HL-60 (cell line): ENCODE measurements at regions not wholly inside any gene's neighbourhood (a gene's known extent, or its start where the extent isn't known, plus 50 kb on each side); places are given as distances from the start of the nearest gene placed in this dataset.

Experiments used
- DNase-seq, 2 experiments: peaks; one replicate each; pipeline ENCODE4 v3.0.0-alpha.2; 2010 to 2020; ENCODE audit warnings: low read depth in 1 of 2, low spot score in 1 of 2
- H3K27ac ChIP-seq: fragments of 250-450 bp; sonication (Bioruptor Pico); replicated peaks from 2 replicates; pipeline ENCODE4 v1.5.1; 2020; ENCODE audit warnings: mild to moderate bottlenecking, moderate library complexity
- H3K27me3 ChIP-seq: fragments of 250-450 bp; sonication (Bioruptor Pico); 2 replicates; pipeline ENCODE4 v1.5.1; 2021; ENCODE audit warnings: mild to moderate bottlenecking, moderate library complexity; ENCODE audit not compliant: insufficient read depth, poor library complexity, severe bottlenecking
- H3K4me3 ChIP-seq: replicated peaks from 2 replicates; pipeline ENCODE4 v1.5.1; 2011; ENCODE audit warnings: mild to moderate bottlenecking, control low read depth, low read length; ENCODE audit not compliant: insufficient read depth
- GABPA ChIP-seq: IDR thresholded peaks from 2 replicates; pipeline ENCODE4 v1.6.1; 2012; ENCODE audit warnings: low read depth
- POLR2AphosphoS5 ChIP-seq: IDR thresholded peaks from 2 replicates; pipeline ENCODE4 v1.6.1; 2012; ENCODE audit warnings: low read depth
- SPI1 ChIP-seq: IDR thresholded peaks from 2 replicates; pipeline ENCODE4 v1.6.1; 2012; ENCODE audit warnings: low read depth, mild to moderate bottlenecking, borderline replicate concordance
- TF ChIP-seq, protein P1 (sequence below): IDR thresholded peaks from one replicate; pipeline ENCODE4 v1.5.1; 2011; ENCODE audit warnings: low read length, control low read depth, inconsistent platforms; ENCODE audit not compliant: insufficient read depth
- TF ChIP-seq, protein P2 (sequence below): IDR thresholded peaks from 2 replicates; pipeline ENCODE4 v1.6.1; 2012; ENCODE audit warnings: low read depth; ENCODE audit not compliant: insufficient replicate concordance

DNA sequence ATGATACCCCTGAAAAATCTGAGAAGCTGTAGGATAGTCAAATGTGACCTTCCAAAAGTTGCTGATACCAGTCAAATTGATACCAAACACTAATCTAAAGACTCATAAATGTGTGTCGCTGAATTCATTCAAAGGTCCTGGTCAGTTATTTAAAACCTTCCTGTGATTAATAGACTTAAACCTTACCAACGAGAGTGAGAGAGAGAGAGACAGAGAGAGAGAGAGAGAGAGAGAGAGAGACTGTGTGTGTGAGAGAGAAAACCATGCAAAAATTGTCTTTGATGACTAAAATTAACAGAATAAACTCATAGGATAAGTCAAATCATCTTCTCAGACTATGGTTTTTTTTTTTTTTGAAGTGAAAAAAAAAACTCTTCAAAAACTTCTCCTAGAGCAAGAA, 370.9 kb upstream of the HS3ST5 start:
- Histone ChIP-seq H3K27ac (no peak overlapping the region), H3K27me3 (no peaks in the 10 kb centered on the region), H3K4me3 (no peak overlapping the region)
- TF ChIP-seq, protein P1, sequence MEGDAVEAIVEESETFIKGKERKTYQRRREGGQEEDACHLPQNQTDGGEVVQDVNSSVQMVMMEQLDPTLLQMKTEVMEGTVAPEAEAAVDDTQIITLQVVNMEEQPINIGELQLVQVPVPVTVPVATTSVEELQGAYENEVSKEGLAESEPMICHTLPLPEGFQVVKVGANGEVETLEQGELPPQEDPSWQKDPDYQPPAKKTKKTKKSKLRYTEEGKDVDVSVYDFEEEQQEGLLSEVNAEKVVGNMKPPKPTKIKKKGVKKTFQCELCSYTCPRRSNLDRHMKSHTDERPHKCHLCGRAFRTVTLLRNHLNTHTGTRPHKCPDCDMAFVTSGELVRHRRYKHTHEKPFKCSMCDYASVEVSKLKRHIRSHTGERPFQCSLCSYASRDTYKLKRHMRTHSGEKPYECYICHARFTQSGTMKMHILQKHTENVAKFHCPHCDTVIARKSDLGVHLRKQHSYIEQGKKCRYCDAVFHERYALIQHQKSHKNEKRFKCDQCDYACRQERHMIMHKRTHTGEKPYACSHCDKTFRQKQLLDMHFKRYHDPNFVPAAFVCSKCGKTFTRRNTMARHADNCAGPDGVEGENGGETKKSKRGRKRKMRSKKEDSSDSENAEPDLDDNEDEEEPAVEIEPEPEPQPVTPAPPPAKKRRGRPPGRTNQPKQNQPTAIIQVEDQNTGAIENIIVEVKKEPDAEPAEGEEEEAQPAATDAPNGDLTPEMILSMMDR, result no peak
- TF ChIP-seq POLR2AphosphoS5 (no peak), GABPA (no peak), SPI1 (no peak)
- TF ChIP-seq, protein P2, sequence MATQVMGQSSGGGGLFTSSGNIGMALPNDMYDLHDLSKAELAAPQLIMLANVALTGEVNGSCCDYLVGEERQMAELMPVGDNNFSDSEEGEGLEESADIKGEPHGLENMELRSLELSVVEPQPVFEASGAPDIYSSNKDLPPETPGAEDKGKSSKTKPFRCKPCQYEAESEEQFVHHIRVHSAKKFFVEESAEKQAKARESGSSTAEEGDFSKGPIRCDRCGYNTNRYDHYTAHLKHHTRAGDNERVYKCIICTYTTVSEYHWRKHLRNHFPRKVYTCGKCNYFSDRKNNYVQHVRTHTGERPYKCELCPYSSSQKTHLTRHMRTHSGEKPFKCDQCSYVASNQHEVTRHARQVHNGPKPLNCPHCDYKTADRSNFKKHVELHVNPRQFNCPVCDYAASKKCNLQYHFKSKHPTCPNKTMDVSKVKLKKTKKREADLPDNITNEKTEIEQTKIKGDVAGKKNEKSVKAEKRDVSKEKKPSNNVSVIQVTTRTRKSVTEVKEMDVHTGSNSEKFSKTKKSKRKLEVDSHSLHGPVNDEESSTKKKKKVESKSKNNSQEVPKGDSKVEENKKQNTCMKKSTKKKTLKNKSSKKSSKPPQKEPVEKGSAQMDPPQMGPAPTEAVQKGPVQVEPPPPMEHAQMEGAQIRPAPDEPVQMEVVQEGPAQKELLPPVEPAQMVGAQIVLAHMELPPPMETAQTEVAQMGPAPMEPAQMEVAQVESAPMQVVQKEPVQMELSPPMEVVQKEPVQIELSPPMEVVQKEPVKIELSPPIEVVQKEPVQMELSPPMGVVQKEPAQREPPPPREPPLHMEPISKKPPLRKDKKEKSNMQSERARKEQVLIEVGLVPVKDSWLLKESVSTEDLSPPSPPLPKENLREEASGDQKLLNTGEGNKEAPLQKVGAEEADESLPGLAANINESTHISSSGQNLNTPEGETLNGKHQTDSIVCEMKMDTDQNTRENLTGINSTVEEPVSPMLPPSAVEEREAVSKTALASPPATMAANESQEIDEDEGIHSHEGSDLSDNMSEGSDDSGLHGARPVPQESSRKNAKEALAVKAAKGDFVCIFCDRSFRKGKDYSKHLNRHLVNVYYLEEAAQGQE, result no peak
- no peak for DNase-seq

DNA sequence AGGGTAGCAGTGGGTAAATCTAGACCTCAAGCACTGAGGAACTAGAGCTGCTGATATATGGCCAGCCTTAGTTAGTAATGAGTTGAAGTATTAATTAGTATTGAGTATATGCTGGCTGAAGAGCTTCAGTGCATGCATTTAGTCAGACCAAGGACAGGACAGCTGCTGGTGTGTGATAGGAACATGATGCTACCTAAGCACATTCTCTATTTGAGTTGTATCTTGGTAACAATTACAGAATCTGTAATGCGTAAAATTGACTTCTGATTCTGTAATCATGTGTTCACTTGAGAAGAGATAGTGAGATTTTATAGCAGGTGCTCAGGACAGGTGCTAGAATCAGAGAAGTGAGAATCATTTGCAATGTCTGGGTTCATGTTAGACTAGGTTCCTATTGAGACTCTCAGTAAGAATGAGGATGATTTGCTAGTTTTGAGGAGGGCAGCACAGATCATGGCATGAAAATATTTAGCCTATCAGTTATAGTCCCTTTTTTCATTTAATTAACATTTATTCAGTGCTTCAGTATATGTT, 369.4 kb upstream of the HS3ST5 start:
- H3K4me3 ChIP-seq, result no peak overlapping the region
- TF ChIP-seq GABPA (no peak), POLR2AphosphoS5 (no peak), SPI1 (no peak)
- TF ChIP-seq, protein P1, result no peak
- TF ChIP-seq, protein P2, result no peak

DNA sequence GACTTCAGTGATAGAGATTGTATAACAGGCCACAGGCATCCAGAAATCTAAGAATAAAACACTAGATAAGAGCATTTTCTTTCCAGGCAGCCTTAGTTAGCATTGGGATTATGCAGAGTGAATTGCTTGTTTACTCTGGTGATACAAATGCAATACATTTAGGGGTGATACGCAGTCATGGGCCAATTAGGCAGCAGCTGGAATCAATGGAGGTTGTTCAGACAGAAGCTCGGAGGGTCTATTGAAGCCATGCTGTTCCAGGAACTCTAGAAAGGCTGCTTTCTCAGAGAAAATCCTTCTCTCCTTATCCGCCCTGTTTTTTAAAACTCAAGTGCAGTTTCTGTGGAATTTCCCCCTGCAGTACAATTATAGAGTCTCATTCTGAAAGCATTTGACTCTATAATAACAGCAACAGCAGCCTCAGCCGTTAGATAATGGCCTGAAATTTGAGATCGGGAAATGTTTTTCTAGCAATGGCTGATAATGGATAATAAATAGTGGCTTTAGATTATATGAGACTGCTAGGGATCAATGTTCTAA, 364.3 kb upstream of the HS3ST5 start:
- Histone ChIP-seq H3K27ac (no peak overlapping the region), H3K4me3 (no peak overlapping the region), H3K27me3 (no peaks in the 10 kb centered on the region)
- TF ChIP-seq GABPA, result no peak
- TF ChIP-seq, protein P1, result no peak
- TF ChIP-seq, protein P2, result no peak
- TF ChIP-seq SPI1, result no peak
- TF ChIP-seq POLR2AphosphoS5, result no peak
- DNase-seq, result no peak

More for the DNA sequence above, 369.4 kb upstream of the HS3ST5 start:
- DNase-seq, result no peak
- Histone ChIP-seq H3K27me3 (no peaks in the 10 kb centered on the region), H3K27ac (no peak overlapping the region)
